Activated CD4-positive, alpha-beta T cell treated with anti-CD3 and anti-CD28 coated beads, Interleukin-2, amount 10 ng/mL, durations not matched to agents 7 days and 5 days (primary cell): ENCODE measurements at regions not wholly inside any gene's neighbourhood (a gene's known extent, or its start where the extent isn't known, plus 50 kb on each side); places are given as distances from the start of the nearest gene placed in this dataset.

ENCODE experiments used
- CTCF ChIA-PET: fragments of 350-600 bp; sonication (Branson Sonifier 250); formaldehyde crosslinking; loops from one replicate; lab custom pipeline; 2021; ENCODE audit warnings: antibody characterized with exemption; lab: Charles Lee
- POLR2A ChIA-PET: fragments of 350-600 bp; sonication (Branson Sonifier 250); formaldehyde crosslinking; loops from one replicate; lab custom pipeline; 2021; ENCODE audit warnings: antibody characterized with exemption; lab: Charles Lee
- DNase-seq: peaks from one replicate; pipeline ENCODE4 v3.0.0-alpha.2; 2020
- H3K27ac Mint-ChIP-seq: one replicate; pipeline ENCODE4 v1.8.0; 2021; ENCODE audit warnings: mild to moderate bottlenecking, moderate library complexity, mixed read lengths
- H3K27me3 Mint-ChIP-seq: one replicate; pipeline ENCODE4 v1.8.0; 2021; ENCODE audit warnings: mixed read lengths
- H3K36me3 Mint-ChIP-seq: one replicate; pipeline ENCODE4 v1.8.0; 2021; ENCODE audit warnings: low read depth, mixed read lengths
- H3K4me1 Mint-ChIP-seq: one replicate; pipeline ENCODE4 v1.8.0; 2021; ENCODE audit warnings: mixed read lengths
- H3K4me3 Mint-ChIP-seq: one replicate; pipeline ENCODE4 v1.8.0; 2021; ENCODE audit warnings: mild to moderate bottlenecking, moderate library complexity, mixed read lengths
- H3K9me3 Mint-ChIP-seq: one replicate; pipeline ENCODE4 v1.8.0; 2021; ENCODE audit warnings: mixed read lengths

- H3K9me3 Mint-ChIP-seq: no peaks in the 10 kb centered on the region
- CTCF ChIA-PET: no interaction called here
- POLR2A ChIA-PET: no interaction called here
- DNase-seq: no peak
- no peaks in the 10 kb centered on the region for H3K27me3 Mint-ChIP-seq
- no peaks in the 10 kb centered on the region for H3K4me1 Mint-ChIP-seq
- no peak overlapping the region for H3K4me3 Mint-ChIP-seq
- no peak overlapping the region for H3K27ac Mint-ChIP-seq
- no peaks in the 10 kb centered on the region for H3K36me3 Mint-ChIP-seq
Observed at GRCh38 chr9:108530141-108530540, 325.6 kb downstream of the ACTL7B start.

- Mint-ChIP-seq H3K4me1 (no peaks in the 10 kb centered on the region), H3K27me3 (no peaks in the 10 kb centered on the region), H3K27ac (no peak overlapping the region), H3K9me3 (no peaks in the 10 kb centered on the region), H3K4me3 (no peak overlapping the region), H3K36me3 (no peaks in the 10 kb centered on the region)
- no peak for DNase-seq
- ChIA-PET CTCF (interaction anchor here (2.1 kb wide), 1 partner anchor 13 kb away, joined by 4 read pairs; no protein-coding TSS in a partner anchor), POLR2A (no interaction called here)
Observed at GRCh38 chr9:108528231-108528630, 327.6 kb downstream of the ACTL7B start.

- DNase-seq: no peak
- ChIA-PET CTCF (interaction anchor here (1.2 kb wide), 1 partner anchor 17 kb away, joined by 3 read pairs; no protein-coding TSS in a partner anchor), POLR2A (no interaction called here)
- H3K27me3 Mint-ChIP-seq: no peaks in the 10 kb centered on the region
- no peaks in the 10 kb centered on the region for H3K4me1 Mint-ChIP-seq
- H3K27ac Mint-ChIP-seq: no peak overlapping the region
- H3K36me3 Mint-ChIP-seq: no peaks in the 10 kb centered on the region
- no peak overlapping the region for H3K4me3 Mint-ChIP-seq
- H3K9me3 Mint-ChIP-seq: no peaks in the 10 kb centered on the region
Observed at GRCh38 chr9:108526518-108526917, 329.3 kb downstream of the ACTL7B start.

- H3K4me3 Mint-ChIP-seq: no peak overlapping the region
Observed at GRCh38 chr9:108525186-108525585, 330.6 kb downstream of the ACTL7B start.

GRCh38 chr9:108521063-108521590, 334.7 kb downstream of the ACTL7B start:
- Mint-ChIP-seq H3K4me3 (no peak overlapping the region), H3K36me3 (no peaks in the 10 kb centered on the region), H3K27me3 (no peaks in the 10 kb centered on the region), H3K27ac (no peak overlapping the region), H3K9me3 (no peaks in the 10 kb centered on the region), H3K4me1 (no peaks in the 10 kb centered on the region)
- ChIA-PET POLR2A (no interaction called here), CTCF (no interaction called here)
- DNase-seq: no peak

More at GRCh38 chr9:108525186-108525585, 330.6 kb downstream of the ACTL7B start:
- Mint-ChIP-seq H3K36me3 (no peaks in the 10 kb centered on the region), H3K4me1 (no peaks in the 10 kb centered on the region), H3K27me3 (no peaks in the 10 kb centered on the region), H3K27ac (no peak overlapping the region), H3K9me3 (no peaks in the 10 kb centered on the region)
- ChIA-PET POLR2A (no interaction called here), CTCF (no interaction called here)
- no peak for DNase-seq

- POLR2A ChIA-PET: no interaction called here
- no peaks in the 10 kb centered on the region for H3K27me3 Mint-ChIP-seq
- H3K27ac Mint-ChIP-seq: no peak overlapping the region
- H3K4me1 Mint-ChIP-seq: no peaks in the 10 kb centered on the region
- no peak for DNase-seq
- CTCF ChIA-PET: no interaction called here
- no peak overlapping the region for H3K4me3 Mint-ChIP-seq
- no peaks in the 10 kb centered on the region for H3K36me3 Mint-ChIP-seq
- H3K9me3 Mint-ChIP-seq: no peaks in the 10 kb centered on the region
Observed at GRCh38 chr9:108519437-108519836, 336.3 kb downstream of the ACTL7B start.

- CTCF ChIA-PET: no interaction called here
Observed at GRCh38 chr9:108517651-108518365, 338.0 kb downstream of the ACTL7B start.

GRCh38 chr9:108516391-108516790, 339.4 kb downstream of the ACTL7B start:
- ChIA-PET CTCF (no interaction called here), POLR2A (no interaction called here)
- Mint-ChIP-seq H3K4me3 (no peak overlapping the region), H3K27me3 (no peaks in the 10 kb centered on the region), H3K36me3 (no peaks in the 10 kb centered on the region), H3K27ac (no peak overlapping the region), H3K4me1 (no peaks in the 10 kb centered on the region), H3K9me3 (peaks cover 2% of the 10 kb centered on the region)
- DNase-seq: no peak

More at GRCh38 chr9:108517651-108518365, 338.0 kb downstream of the ACTL7B start:
- no peak for DNase-seq
- H3K27me3 Mint-ChIP-seq: no peaks in the 10 kb centered on the region
- H3K27ac Mint-ChIP-seq: no peak overlapping the region
- no peaks in the 10 kb centered on the region for H3K4me1 Mint-ChIP-seq
- no peaks in the 10 kb centered on the region for H3K9me3 Mint-ChIP-seq
- POLR2A ChIA-PET: no interaction called here
- H3K4me3 Mint-ChIP-seq: no peak overlapping the region
- no peaks in the 10 kb centered on the region for H3K36me3 Mint-ChIP-seq

GRCh38 chr9:108515856-108516255, 339.9 kb downstream of the ACTL7B start:
- Mint-ChIP-seq H3K27me3 (no peaks in the 10 kb centered on the region), H3K4me1 (no peaks in the 10 kb centered on the region), H3K9me3 (peaks cover 6% of the 10 kb centered on the region), H3K4me3 (no peak overlapping the region), H3K36me3 (no peaks in the 10 kb centered on the region), H3K27ac (no peak overlapping the region)
- ChIA-PET CTCF (no interaction called here), POLR2A (no interaction called here)
- no peak for DNase-seq

- no peak overlapping the region for H3K4me3 Mint-ChIP-seq
Observed at GRCh38 chr9:108512426-108513173, 343.2 kb downstream of the ACTL7B start.

GRCh38 chr9:108511307-108511706, 344.5 kb downstream of the ACTL7B start:
- Mint-ChIP-seq H3K4me1 (no peaks in the 10 kb centered on the region), H3K27ac (no peak overlapping the region), H3K36me3 (no peaks in the 10 kb centered on the region), H3K4me3 (no peak overlapping the region), H3K9me3 (peaks cover 6% of the 10 kb centered on the region), H3K27me3 (no peaks in the 10 kb centered on the region)
- CTCF ChIA-PET: no interaction called here
- DNase-seq: no peak
- POLR2A ChIA-PET: no interaction called here

More at GRCh38 chr9:108512426-108513173, 343.2 kb downstream of the ACTL7B start:
- Mint-ChIP-seq H3K9me3 (peaks cover 6% of the 10 kb centered on the region), H3K36me3 (no peaks in the 10 kb centered on the region), H3K27me3 (no peaks in the 10 kb centered on the region), H3K4me1 (no peaks in the 10 kb centered on the region), H3K27ac (no peak overlapping the region)
- POLR2A ChIA-PET: no interaction called here
- CTCF ChIA-PET: interaction anchor here (0.6 kb wide), 1 partner anchor 401 kb away, joined by 3 read pairs; no protein-coding TSS in a partner anchor
- DNase-seq: no peak

- Mint-ChIP-seq H3K27me3 (no peaks in the 10 kb centered on the region), H3K9me3 (peaks cover 6% of the 10 kb centered on the region), H3K27ac (no peak overlapping the region), H3K4me1 (no peaks in the 10 kb centered on the region), H3K4me3 (no peak overlapping the region), H3K36me3 (peaks cover 2% of the 10 kb centered on the region)
- CTCF ChIA-PET: no interaction called here
- no peak for DNase-seq
- POLR2A ChIA-PET: no interaction called here
Observed at GRCh38 chr9:108496846-108497245, 358.9 kb downstream of the ACTL7B start.

GRCh38 chr9:108489567-108489966, 366.2 kb downstream of the ACTL7B start:
- H3K4me3 Mint-ChIP-seq: no peak overlapping the region
- H3K27ac Mint-ChIP-seq: no peak overlapping the region
- no peaks in the 10 kb centered on the region for H3K9me3 Mint-ChIP-seq
- no peaks in the 10 kb centered on the region for H3K36me3 Mint-ChIP-seq
- DNase-seq: no peak
- no peaks in the 10 kb centered on the region for H3K4me1 Mint-ChIP-seq
- ChIA-PET CTCF (no interaction called here), POLR2A (no interaction called here)
- no peaks in the 10 kb centered on the region for H3K27me3 Mint-ChIP-seq
